Mononuclear cell (primary cell): ENCODE measurements at regions not wholly inside any gene's neighbourhood (a gene's known extent, or its start where the extent isn't known, plus 50 kb on each side); places are given as distances from the start of the nearest gene placed in this dataset.

ENCODE experiments used
- H3K27me3 ChIP-seq: 2 replicates; pipeline ENCODE4 v1.6.0; 2011; ENCODE audit warnings: low read length, control low read depth; ENCODE audit not compliant: insufficient read depth
- H3K4me1 ChIP-seq: 2 replicates; pipeline ENCODE4 v1.5.1; 2011; ENCODE audit warnings: mild to moderate bottlenecking, low read length, control low read depth; ENCODE audit not compliant: insufficient read depth
- H3K4me3 ChIP-seq: 2 replicates; pipeline ENCODE4 v1.5.1; 2011; ENCODE audit warnings: mild to moderate bottlenecking, low read length, moderate library complexity
- H3K9me3 ChIP-seq: 2 replicates; pipeline ENCODE4 v1.5.1; 2011; ENCODE audit warnings: low read depth, mild to moderate bottlenecking, control low read depth, low read length

DNA sequence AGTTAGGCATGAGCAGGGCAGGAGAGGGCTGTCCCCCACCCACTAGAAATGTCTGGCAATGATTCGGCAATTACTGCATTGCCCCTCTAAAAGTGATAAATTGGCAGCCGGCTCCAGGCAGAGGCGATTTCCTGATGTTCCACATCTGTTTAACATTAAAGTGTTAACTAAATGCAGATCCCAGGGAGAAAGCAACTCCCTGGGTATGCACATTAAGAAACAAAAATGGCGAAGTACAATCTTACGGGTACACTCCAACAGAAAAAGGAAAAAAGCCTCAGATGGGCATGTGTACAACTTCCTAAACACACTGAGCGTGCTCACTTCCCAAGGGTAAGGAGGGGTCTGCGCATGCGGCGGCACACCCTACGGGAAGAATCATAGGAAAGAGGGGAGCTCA lies 314.4 kb downstream of the CASP12 start:
- Histone ChIP-seq H3K27me3 (no peaks in the 10 kb centered on the region), H3K9me3 (no peaks in the 10 kb centered on the region), H3K4me3 (no peak overlapping the region), H3K4me1 (no peaks in the 10 kb centered on the region)

DNA sequence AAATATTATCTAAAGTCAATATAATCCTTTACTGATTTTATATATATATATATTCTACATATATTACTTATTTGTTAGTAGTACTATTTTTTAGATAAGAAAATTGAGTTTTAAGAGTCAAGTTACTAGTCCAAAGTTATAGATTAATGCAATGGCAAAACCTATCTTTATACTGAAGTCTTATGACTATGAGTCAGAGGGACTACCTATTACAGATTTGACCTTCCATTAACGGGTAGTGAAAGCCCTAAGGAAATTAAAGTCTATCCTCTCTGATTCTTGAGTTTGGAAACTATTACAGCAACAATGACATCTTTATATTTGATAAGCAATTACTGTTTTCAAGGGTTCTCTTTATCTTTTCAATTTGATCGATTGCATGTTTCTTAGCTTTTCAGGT lies 315.8 kb downstream of the CASP12 start:
- H3K4me1 ChIP-seq, result no peaks in the 10 kb centered on the region
- no peaks in the 10 kb centered on the region for H3K9me3 ChIP-seq
- no peaks in the 10 kb centered on the region for H3K27me3 ChIP-seq
- H3K4me3 ChIP-seq, result no peak overlapping the region

DNA sequence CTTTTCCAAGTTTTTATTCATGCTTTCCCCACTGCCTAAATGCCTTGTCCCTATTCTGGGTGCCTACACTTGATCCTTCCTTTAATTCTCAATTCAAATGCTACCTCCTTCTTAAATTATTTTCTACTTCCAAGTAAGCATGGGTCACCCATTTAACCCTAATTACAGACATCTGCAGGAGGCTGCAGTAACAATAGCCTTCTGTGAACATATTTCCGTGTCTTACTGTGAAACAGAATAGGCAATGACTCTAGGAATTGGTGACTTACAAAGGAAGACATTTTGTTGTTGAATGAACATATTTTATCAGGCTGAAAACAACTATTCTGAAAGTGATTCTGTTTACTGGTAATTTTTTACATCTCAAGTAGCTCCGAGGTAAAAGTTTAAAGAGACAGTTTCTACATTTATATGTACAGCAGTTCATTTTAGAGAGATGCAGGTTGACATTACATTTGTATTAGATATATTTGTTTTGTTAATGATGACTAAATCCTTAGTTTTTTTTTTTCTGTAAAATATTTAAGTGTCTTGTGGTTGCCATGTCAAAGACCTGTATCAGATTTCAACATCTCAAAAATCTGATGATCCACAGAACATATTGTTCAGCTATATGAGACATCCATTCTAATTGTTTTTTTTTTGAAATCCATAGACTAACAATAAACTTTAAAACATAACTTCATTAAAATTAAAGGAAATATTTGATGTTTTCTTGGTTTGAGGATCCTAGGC lies 316.8 kb downstream of the CASP12 start:
- Histone ChIP-seq H3K4me3 (no peak overlapping the region), H3K9me3 (no peaks in the 10 kb centered on the region), H3K27me3 (no peaks in the 10 kb centered on the region), H3K4me1 (no peaks in the 10 kb centered on the region)

DNA sequence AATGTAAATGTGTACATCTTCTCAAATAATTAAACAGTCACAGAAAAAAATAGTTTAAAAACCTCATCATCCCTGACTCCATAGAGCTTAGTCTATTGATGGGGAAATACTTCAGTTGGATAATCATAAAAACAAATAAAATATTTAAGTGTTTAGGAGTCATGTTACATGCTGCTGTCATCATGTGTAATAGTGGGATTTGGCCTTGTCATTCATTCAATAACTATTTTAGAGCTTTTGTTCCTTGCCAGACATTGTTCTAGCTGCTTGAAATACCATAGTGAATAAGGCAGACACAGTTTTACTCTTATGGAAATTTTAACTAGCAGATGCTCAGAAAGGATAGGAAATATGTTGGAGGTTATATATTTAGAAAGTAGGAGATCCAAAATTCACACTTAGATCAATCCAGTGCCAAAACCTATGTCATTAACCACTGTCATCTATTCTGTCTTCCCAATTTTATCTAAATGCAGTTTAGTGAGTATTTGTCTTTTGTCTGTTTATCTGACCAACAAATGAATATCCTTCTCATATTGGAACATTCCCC lies 324.7 kb downstream of the CASP12 start:
- no peak overlapping the region for H3K4me3 ChIP-seq
- no peaks in the 10 kb centered on the region for H3K9me3 ChIP-seq
- no peaks in the 10 kb centered on the region for H3K4me1 ChIP-seq
- H3K27me3 ChIP-seq, result no peaks in the 10 kb centered on the region

DNA sequence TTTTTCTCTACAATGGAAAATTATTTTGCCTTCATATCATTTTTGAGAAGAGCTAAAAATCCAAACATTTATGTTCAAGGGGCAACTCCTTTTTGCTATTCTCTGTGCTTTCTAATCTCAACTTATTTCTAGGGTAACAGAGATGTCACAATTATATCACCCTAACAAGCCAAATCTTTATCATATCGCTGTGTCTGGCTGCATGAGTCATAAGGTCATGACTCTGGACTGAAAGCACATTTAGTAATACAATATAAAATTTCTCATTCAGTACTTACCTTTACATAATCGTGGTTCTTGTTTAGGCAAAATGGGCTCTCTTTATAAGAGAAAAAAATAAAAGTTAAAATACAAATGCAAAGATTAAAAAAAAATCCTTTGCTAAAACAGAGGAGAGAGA lies 326.0 kb downstream of the CASP12 start:
- H3K4me3 ChIP-seq, result no peak overlapping the region

DNA sequence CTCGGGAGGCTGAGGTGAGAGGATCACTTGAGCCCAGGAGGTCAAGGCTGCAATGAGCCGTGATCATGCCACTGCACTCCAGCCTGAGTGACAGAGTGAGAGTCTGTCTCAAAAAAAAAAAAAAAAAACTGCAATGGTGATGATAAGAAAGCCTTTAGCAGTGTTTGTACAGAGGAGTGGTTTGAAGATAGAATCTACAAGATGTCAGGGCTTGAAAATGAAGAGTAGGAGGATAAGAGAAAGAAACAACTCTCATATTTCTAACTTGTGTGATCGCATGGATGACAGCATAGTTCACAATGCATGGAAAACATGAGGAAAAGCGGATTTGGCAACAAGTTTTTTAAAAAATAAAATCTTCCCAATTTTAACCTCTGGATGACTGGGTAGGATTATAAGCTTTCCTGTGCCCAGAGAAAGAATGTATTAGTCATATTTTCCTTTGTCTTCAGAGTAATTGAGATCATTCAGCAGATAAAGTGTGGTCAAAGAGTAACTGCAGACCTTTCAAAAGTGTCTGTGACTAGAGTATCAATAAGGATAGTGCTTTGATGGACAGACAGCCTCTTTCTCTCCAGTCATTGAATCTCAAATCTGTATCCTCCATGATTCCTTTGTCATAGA lies 328.1 kb downstream of the CASP12 start:
- no peaks in the 10 kb centered on the region for H3K4me1 ChIP-seq
- H3K27me3 ChIP-seq, result no peaks in the 10 kb centered on the region
- no peaks in the 10 kb centered on the region for H3K9me3 ChIP-seq
- no peak overlapping the region for H3K4me3 ChIP-seq

More for the DNA sequence above, 326.0 kb downstream of the CASP12 start:
- Histone ChIP-seq H3K9me3 (no peaks in the 10 kb centered on the region), H3K4me1 (no peaks in the 10 kb centered on the region), H3K27me3 (no peaks in the 10 kb centered on the region)

DNA sequence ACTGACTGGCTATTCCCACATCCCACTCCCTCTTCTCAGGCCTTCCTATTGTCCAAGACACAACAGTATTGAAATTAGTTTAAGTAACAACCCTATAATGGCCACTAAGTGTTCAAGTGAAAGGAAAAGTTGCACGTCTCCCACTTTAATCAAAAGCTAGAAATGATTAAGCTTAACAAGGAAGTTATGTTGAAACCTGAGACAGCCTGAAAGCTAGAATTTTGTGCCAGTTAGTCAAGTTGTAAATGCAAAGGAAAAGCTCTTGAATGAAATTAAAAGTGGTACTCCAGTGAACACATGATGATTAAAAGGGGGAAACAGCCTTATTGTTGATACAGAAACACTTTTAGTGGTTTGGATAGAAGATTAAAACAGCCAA lies 332.7 kb downstream of the CASP12 start:
- Histone ChIP-seq H3K9me3 (no peaks in the 10 kb centered on the region), H3K4me3 (no peak overlapping the region), H3K27me3 (no peaks in the 10 kb centered on the region), H3K4me1 (no peaks in the 10 kb centered on the region)

DNA sequence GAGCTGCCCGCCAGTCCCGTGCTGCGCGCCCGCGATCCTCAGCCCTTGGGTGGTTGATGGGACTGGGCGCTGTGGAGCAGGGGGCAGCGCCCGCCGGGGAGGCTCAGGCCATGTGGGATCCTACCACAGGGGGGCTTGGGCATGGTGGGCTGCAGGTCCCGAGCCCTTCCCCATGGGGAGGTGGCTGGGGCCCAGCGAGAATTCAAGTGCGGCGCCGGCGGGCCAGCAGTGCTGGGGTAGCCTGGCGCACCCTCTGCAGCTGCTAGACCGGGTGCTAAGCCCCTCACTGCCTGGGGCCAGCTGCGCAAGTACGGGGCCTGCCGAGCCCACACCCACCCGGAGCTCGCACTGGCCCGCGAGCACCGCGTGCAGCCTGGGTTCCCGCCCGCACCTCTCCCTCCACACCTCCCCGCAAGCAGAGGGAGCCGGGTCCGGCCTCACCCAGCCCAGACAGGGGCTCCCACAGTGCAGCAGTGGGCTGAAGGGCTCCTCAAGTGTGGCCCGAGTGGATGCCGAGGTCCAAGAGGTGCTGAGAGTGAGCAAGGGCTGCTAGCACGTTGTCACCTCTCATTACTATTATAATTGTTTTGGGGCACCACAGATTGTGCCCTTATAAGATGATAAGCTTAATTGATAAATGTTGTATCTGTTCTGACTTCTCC lies 333.2 kb downstream of the CASP12 start:
- Histone ChIP-seq H3K27me3 (no peaks in the 10 kb centered on the region), H3K4me3 (no peak overlapping the region), H3K4me1 (no peaks in the 10 kb centered on the region), H3K9me3 (no peaks in the 10 kb centered on the region)

DNA sequence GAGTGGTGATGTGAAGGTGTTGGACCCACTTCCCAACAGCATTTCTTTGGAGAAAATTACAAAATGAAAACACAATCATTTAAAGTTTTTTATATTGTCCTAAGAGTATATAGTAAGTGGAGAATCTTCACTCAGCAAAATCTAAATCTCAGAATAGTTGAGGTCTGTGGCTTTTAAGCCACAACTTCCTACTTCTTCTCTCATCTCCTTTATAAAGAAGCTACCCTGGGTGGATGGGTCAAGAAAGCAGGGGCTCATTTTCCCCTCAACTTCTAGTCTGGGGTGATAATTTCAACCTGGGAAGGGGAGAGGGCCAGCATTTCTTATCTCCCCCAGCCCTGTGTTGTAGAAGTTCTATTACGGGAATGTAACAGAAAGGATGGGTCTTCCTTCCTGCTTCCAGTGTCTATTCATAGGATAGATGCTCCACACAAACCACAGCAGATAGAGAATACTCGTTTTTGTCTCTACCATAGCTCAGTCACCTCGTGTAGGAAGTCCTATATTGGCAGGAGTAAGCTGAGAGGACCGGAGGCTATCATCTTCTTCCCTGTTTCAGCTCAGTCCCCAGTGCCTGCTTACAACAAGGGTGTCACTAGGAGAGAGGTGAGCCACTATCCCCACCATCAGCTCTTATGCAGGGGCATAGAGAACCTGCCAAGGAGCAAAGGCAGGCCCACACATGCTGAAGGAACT lies 341.5 kb downstream of the CASP12 start:
- Histone ChIP-seq H3K27me3 (peaks cover 8% of the 10 kb centered on the region), H3K4me1 (no peaks in the 10 kb centered on the region), H3K4me3 (no peak overlapping the region), H3K9me3 (no peaks in the 10 kb centered on the region)

DNA sequence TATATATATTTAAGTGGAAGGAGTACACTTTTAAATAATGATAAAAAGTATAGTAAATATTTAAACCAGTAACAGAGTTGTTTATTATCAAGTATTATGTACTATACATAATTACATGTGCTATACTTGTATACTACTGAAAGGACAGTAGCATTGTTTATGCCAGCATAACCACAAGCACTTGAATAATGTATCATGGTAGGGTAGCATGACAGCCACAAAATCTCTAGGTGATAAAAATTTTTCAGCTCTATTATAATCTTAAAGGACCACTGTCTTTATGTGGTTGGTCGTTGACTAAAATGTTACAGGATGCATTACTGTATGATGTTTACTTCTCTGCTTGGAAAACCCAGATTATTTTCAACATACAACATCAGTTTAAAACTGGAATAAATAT lies 349.2 kb downstream of the CASP12 start:
- no peaks in the 10 kb centered on the region for H3K4me1 ChIP-seq
- H3K4me3 ChIP-seq, result no peak overlapping the region
- no peaks in the 10 kb centered on the region for H3K9me3 ChIP-seq
- no peaks in the 10 kb centered on the region for H3K27me3 ChIP-seq

DNA sequence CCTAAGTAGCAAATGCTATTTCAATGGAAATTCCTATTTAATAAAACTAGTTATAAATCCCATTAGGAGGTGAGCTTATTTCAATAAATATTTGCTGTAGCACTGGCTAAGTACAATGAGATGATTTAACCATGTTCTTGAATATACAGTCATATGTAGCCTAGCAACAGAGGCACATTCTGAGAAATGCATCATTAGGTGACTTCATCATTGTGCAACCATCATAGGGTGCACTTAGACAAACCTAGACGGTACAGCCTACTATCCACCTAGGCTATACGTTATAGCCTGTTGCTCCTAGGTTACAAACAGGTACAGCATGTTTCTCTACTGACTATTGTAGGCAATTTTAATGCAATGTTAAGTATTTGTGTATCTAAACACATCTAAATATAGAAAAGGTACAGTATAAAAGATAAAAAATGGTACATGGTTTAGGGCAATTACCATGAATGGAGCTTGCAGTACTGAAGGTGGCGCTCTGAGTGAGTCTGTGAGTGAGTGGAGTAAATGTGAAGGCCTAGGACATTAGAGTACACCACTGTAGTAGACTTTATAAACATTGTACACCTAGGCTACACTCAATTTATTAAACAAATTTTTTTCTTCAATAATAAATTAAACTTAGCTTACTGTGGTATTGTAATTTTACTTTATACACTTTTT lies 350.1 kb downstream of the CASP12 start:
- H3K27me3 ChIP-seq, result no peaks in the 10 kb centered on the region
- no peak overlapping the region for H3K4me3 ChIP-seq
- H3K4me1 ChIP-seq, result no peaks in the 10 kb centered on the region
- H3K9me3 ChIP-seq, result no peaks in the 10 kb centered on the region

DNA sequence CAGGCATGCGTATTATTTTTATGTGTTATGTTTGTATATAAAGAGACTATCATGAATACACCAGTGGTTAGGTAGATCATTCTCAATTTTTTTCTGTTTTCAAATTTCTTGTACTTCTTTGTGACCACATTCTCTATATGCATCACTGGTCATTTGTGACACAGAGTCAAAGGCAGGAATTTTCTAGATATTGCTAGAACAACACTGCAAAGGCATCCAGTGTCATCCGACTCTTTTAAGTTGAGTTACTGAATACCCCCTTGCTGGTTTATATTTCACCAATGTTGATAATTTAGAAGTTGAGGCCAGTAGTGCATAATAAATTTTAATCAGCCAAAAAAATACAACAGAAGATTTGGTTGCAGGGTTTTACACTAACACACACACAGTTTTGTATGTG lies 351.8 kb downstream of the CASP12 start:
- Histone ChIP-seq H3K9me3 (no peaks in the 10 kb centered on the region), H3K4me3 (no peak overlapping the region), H3K27me3 (no peaks in the 10 kb centered on the region), H3K4me1 (no peaks in the 10 kb centered on the region)

DNA sequence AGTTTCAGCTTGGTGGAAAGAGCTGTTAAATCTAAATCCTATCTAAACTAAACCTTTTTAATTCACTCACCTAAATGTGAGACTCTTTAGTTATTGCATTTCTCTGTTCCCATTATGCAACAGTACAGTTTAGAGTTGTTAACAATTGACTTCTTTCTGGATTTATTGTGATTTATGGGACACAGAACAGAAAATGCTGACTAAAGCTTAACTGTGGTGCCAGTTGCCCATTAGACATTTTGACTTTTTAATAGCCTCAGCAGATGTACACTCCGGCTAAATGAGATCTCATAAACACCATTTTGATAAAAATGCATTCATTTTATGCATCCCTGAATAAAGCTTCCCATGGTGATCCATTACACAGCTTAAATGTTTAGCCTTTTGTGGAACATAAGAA lies 356.6 kb downstream of the CASP12 start:
- no peaks in the 10 kb centered on the region for H3K9me3 ChIP-seq
- H3K4me3 ChIP-seq, result no peak overlapping the region
- no peaks in the 10 kb centered on the region for H3K4me1 ChIP-seq
- no peaks in the 10 kb centered on the region for H3K27me3 ChIP-seq

DNA sequence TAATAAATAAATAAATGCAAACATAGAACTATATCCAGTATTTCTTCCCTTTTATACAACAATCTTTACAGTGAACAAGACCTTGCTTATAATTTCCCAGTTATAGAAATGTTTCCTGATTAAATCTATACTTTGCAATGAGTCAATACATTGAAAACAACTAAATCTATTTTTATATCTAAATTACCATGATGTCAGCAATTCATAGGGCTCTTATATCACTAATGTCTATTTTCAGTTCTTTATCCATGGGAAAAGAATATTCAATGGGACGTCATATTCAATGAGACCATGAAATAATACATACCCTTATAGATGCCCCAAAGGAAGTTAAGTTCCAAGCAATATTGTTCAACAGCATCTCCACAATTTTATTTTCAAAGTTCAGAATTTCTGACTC lies 359.9 kb downstream of the CASP12 start:
- Histone ChIP-seq H3K9me3 (no peaks in the 10 kb centered on the region), H3K27me3 (no peaks in the 10 kb centered on the region), H3K4me1 (no peaks in the 10 kb centered on the region), H3K4me3 (no peak overlapping the region)

DNA sequence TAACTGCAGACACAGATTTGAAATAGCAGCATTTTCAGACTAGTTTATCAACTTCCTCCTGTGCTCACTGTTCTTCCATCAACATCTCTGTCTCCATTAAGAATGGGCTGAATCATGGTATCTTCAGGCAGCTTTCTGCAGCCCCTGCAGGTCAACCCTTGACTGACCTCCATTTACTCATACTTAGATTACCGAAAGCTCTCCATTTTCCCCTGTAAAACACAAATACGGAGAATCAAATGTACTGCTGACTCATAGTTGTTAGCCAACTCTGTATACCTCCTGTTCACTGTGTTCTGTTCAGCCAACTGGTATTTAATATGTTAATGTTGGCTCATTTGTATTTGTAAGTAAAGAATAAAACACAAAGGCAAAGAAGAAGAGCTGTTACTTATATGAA lies 364.0 kb downstream of the CASP12 start:
- Histone ChIP-seq H3K9me3 (no peaks in the 10 kb centered on the region), H3K4me1 (peaks cover 5% of the 10 kb centered on the region), H3K27me3 (no peaks in the 10 kb centered on the region), H3K4me3 (no peak overlapping the region)
